ENCODE measurements at regions not wholly inside any gene's neighbourhood (a gene's known extent, or its start where the extent isn't known, plus 50 kb on each side); places are given as distances from the start of the nearest gene placed in this dataset.

DNA sequence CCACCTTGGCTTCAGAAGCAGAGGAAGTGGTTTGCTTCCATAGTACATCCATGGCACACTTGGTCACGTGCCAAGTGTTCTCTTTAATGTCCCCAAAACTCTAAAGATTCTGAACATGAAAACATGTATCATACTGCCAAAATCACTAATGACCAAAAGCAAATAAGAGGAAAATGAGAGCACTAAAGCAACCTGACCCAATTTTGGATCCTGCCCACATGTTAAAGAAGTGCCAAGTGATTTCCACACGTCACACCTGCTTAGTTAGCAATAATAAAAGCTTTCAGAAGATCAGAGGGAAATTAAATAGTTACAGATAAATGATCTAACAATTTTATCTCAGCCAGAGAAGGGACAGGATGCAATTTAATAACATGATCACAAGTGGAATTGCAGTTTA lies 1170.0 kb downstream of the XPNPEP1 start:
- H3K27ac Mint-ChIP-seq = no peak overlapping the region
- no peaks in the 10 kb centered on the region for H3K4me1 Mint-ChIP-seq (ENCODE audit: low read depth)
- H3K27me3 Mint-ChIP-seq (ENCODE audit: low read depth) = no peaks in the 10 kb centered on the region
- no peak overlapping the region for H3K4me3 Mint-ChIP-seq
- DNase-seq (no peak), ATAC-seq (no peak)
- ChIA-PET CTCF (no interaction called here), POLR2A (no interaction called here)
- H3K9me3 Mint-ChIP-seq (ENCODE audit: insufficient read depth) = peaks cover under 1% of the 10 kb centered on the region
- no peaks in the 10 kb centered on the region for H3K36me3 Mint-ChIP-seq (ENCODE audit: low read depth)

DNA sequence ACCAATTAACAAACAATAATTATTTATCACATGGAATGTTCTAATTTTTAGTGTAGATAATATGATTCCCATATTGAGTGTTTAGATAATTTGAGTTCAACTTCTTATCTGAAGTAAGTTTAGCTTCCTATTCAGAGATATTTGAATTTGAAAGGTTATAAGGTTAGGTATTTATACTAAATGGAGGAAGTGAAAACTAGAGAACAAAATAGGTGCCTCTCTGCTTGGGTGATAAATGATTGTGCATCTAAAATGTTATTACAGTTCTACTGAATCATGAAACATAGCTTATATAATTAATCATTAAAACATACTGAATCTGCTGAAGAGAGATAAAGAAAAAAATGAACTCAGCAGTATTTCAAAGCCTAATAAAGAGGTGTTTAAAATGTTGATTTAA lies 1174.3 kb downstream of the XPNPEP1 start:
- no peaks in the 10 kb centered on the region for H3K27me3 Mint-ChIP-seq (ENCODE audit: low read depth)
- H3K27ac Mint-ChIP-seq = no peak overlapping the region
- ATAC-seq (no peak), DNase-seq (no peak)
- H3K9me3 Mint-ChIP-seq (ENCODE audit: insufficient read depth) = no peaks in the 10 kb centered on the region
- H3K36me3 Mint-ChIP-seq (ENCODE audit: low read depth) = no peaks in the 10 kb centered on the region
- ChIA-PET CTCF (no interaction called here), POLR2A (no interaction called here)
- no peak overlapping the region for H3K4me3 Mint-ChIP-seq
- no peaks in the 10 kb centered on the region for H3K4me1 Mint-ChIP-seq (ENCODE audit: low read depth)

DNA sequence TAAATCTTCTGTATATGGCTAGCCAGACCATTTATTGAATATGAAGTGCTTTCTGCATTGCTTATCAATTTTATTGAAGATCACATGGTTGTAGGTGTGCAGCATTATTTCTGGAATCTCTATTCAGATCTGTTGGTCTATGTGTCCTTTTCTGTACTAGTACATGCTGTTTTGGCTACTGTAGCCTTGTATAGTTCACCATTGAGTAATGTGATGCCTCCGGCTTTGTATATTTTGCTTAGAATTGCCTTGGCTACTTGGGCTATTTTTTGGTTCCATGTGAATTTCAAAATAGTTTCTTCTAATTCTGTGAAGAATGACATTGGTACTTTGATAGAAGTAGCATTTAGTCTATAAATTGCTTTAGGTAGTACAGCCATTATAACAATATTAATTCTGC lies 1187.2 kb downstream of the XPNPEP1 start:
- DNase-seq (no peak), ATAC-seq (no peak)
- Mint-ChIP-seq H3K4me3 (no peak overlapping the region), H3K27me3 (ENCODE audit: low read depth) (no peaks in the 10 kb centered on the region), H3K27ac (no peak overlapping the region), H3K4me1 (ENCODE audit: low read depth) (no peaks in the 10 kb centered on the region), H3K9me3 (ENCODE audit: insufficient read depth) (peaks cover 20% of the 10 kb centered on the region), H3K36me3 (ENCODE audit: low read depth) (no peaks in the 10 kb centered on the region)
- ChIA-PET POLR2A (no interaction called here), CTCF (no interaction called here)

DNA sequence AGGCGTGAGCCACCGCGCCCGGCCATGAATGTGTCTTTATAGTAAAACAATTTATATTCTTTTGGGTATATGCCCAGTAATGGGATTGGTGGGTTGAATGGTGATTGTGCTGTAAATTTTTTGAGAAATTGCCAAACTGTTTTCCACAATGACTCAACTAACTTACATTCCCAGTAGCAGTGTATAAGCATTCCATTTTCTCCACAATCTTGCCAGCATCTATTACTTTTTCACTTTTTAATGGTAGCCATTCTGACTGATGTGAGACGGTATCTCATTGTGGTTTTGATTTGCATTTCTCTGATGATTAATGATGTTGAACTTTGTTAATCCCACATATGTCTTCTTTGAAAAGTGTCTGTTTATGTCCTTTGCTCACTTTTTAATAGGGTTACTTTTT lies 1187.9 kb downstream of the XPNPEP1 start:
- no peak overlapping the region for H3K27ac Mint-ChIP-seq
- H3K36me3 Mint-ChIP-seq (ENCODE audit: low read depth) = no peaks in the 10 kb centered on the region
- CTCF ChIA-PET = no interaction called here
- no peaks in the 10 kb centered on the region for H3K27me3 Mint-ChIP-seq (ENCODE audit: low read depth)
- H3K9me3 Mint-ChIP-seq (ENCODE audit: insufficient read depth) = peaks cover 18% of the 10 kb centered on the region
- no peaks in the 10 kb centered on the region for H3K4me1 Mint-ChIP-seq (ENCODE audit: low read depth)
- DNase-seq (no peak), ATAC-seq (no peak)
- no peak overlapping the region for H3K4me3 Mint-ChIP-seq
- POLR2A ChIA-PET = no interaction called here

DNA sequence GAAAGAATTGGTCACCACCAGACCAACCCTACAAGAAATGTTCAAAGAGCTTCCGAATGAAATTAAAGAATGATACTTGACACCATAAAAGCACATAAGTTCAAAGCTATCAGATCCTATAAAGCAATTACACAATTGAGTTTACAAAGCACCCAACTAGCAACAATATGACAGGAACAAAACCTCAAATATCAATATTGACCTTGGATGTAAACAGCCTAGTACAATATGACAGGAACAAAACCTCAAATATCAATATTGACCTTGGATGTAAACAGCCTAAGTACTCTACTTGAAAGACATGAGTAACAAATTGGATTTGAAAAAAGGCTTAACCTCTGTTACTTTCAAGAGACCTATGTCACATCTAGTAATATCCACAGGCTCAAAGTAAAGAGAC lies 1201.4 kb downstream of the XPNPEP1 start:
- peaks cover 12% of the 10 kb centered on the region for H3K9me3 Mint-ChIP-seq (ENCODE audit: insufficient read depth)
- ChIA-PET POLR2A (no interaction called here), CTCF (no interaction called here)
- no peaks in the 10 kb centered on the region for H3K4me1 Mint-ChIP-seq (ENCODE audit: low read depth)
- DNase-seq = no peak
- ATAC-seq = no peak
- no peak overlapping the region for H3K27ac Mint-ChIP-seq
- H3K27me3 Mint-ChIP-seq (ENCODE audit: low read depth) = no peaks in the 10 kb centered on the region
- no peak overlapping the region for H3K4me3 Mint-ChIP-seq
- H3K36me3 Mint-ChIP-seq (ENCODE audit: low read depth) = no peaks in the 10 kb centered on the region

DNA sequence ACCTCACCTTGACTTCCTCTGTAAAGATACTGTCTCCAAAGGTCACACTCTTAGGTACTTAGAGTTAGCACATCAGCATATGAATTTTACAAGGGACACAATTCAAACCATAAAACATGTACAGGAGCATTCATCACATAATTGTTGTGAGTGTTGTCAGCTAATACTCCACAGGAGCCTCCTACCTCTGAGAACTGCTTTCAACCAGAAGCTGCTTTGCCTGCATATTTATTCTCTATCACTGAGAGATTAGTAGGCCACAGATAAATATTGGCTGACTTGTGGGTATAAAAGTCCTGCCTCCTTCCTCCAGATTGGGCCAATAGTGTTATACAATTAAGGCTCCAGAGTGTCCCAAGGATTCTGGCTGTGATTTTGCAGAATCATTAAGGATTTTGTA lies 1207.0 kb downstream of the XPNPEP1 start:
- peaks cover 23% of the 10 kb centered on the region for H3K9me3 Mint-ChIP-seq (ENCODE audit: insufficient read depth)
- no peak for ATAC-seq
- no peak overlapping the region for H3K27ac Mint-ChIP-seq
- H3K4me3 Mint-ChIP-seq = no peak overlapping the region
- H3K36me3 Mint-ChIP-seq (ENCODE audit: low read depth) = no peaks in the 10 kb centered on the region
- ChIA-PET POLR2A (no interaction called here), CTCF (no interaction called here)
- no peaks in the 10 kb centered on the region for H3K4me1 Mint-ChIP-seq (ENCODE audit: low read depth)
- DNase-seq = no peak
- H3K27me3 Mint-ChIP-seq (ENCODE audit: low read depth) = no peaks in the 10 kb centered on the region

DNA sequence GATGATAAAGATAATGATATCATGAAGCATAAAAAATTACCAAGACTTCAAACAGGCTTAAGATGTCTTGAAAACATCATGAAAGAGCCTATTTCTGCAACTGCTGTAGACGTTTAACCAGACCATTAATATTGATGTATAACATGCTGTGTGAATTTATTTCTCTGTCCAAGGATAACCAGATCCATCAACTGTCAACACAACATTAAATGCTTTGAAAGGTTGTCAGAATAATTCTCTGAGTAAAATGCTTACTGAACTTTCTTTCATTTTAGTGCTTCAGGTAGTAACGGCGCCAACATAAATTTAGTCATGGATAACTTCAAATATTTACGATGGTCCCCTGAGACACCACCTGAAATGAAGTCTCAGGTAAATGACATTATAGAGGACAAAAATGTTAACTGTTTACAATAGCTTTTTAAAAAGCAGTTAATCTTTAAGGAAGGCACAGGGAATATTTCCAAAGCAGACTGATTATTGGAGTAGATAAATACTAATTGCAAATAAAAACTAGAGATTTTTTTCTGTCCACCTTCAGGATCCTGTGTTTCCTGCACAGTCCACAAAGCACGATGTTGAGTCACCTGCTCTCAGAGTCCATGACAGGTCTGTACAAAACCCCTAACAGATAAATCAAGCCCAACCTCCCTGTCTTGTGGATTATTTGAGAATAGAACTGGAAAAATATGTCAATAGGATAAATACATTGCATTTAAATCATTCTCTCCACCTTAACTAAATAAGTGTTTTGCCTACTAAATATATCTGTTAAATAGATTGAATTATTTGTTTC lies 1213.2 kb downstream of the XPNPEP1 start:
- Mint-ChIP-seq H3K4me3 (no peak overlapping the region), H3K27me3 (ENCODE audit: low read depth) (no peaks in the 10 kb centered on the region), H3K27ac (no peak overlapping the region), H3K9me3 (ENCODE audit: insufficient read depth) (peaks cover 22% of the 10 kb centered on the region), H3K4me1 (ENCODE audit: low read depth) (no peaks in the 10 kb centered on the region), H3K36me3 (ENCODE audit: low read depth) (no peaks in the 10 kb centered on the region)
- POLR2A ChIA-PET = no interaction called here
- CTCF ChIA-PET = no interaction called here
- DNase-seq = no peak
- ATAC-seq = no peak

DNA sequence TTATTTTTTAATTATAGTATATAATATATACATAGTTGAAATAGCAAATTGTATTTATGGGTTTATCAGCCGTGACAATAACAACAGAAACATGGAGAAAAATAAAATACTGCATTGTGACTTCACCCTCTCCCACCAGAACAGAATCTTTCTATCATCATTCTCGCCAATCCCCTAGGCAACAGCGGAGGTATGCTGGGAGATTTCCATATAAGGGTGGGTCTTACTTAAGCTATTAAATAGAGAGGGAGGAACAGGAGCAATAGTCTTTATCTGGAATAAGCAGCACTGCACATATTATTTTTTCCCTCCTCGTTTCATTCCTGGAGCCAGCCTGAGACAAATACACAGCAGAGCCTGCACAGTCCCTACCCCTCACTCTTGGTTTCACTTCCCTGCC lies 1214.9 kb downstream of the XPNPEP1 start:
- ChIA-PET CTCF (no interaction called here), POLR2A (no interaction called here)
- H3K4me3 Mint-ChIP-seq = no peak overlapping the region
- H3K27ac Mint-ChIP-seq = no peak overlapping the region
- H3K27me3 Mint-ChIP-seq (ENCODE audit: low read depth) = no peaks in the 10 kb centered on the region
- no peaks in the 10 kb centered on the region for H3K4me1 Mint-ChIP-seq (ENCODE audit: low read depth)
- DNase-seq = no peak
- no peak for ATAC-seq
- H3K36me3 Mint-ChIP-seq (ENCODE audit: low read depth) = no peaks in the 10 kb centered on the region
- peaks cover 13% of the 10 kb centered on the region for H3K9me3 Mint-ChIP-seq (ENCODE audit: insufficient read depth)

DNA sequence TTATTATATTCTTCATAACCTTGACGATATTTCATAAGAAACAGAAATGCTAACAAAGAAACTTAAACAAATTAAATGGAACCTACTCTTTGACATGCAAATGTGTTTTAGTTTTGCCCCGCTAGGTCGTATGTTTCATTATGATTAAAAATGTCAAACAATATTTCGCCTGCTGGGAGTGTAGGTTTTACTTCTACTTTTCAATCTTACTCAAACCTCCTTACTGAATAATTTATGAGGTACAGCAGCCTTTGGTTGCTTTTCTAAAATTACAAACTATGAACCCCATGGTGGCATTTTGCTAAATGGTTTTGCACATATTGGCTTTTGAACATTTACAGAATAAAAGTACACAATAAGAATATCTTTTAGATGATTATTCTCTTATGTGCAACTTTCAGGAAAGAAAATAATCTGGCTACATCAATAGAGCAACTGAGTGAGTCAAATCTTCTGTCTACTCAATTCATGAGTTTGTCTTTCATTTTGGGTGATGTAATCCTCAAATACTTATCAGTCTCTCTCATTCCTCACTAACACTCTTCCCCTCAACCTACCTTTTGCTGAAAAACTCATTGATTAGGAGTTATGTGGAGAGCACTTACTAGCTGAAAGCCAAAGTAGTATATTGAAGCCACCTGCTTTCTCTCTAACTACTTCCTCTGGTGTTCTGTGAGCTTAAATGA lies 1226.4 kb downstream of the XPNPEP1 start:
- H3K4me3 Mint-ChIP-seq = no peak overlapping the region
- H3K4me1 Mint-ChIP-seq (ENCODE audit: low read depth) = no peaks in the 10 kb centered on the region
- H3K27ac Mint-ChIP-seq = no peak overlapping the region
- H3K27me3 Mint-ChIP-seq (ENCODE audit: low read depth) = no peaks in the 10 kb centered on the region
- H3K36me3 Mint-ChIP-seq (ENCODE audit: low read depth) = no peaks in the 10 kb centered on the region
- H3K9me3 Mint-ChIP-seq (ENCODE audit: insufficient read depth) = peaks cover 4% of the 10 kb centered on the region
- no peak for ATAC-seq
- DNase-seq = no peak
- ChIA-PET POLR2A (no interaction called here), CTCF (no interaction called here)

DNA sequence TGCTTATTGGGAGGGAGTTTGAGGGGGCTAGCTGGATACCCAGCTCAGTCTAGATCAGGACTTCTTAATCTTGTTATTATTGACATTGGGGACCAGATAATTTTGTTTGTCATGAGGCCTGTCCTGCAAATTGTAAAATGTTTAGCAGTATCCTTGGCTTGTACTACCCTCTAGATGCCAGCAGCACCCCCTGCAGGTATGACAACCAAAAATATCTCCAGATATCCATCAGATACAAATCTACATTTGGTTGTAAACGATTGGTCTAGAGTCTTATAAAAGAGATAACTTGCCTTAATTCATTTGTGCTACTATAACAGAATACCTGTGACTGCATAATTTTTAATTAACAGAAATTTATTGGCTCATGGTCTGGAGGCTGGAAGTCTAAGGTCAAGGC lies 1232.2 kb downstream of the XPNPEP1 start:
- no peaks in the 10 kb centered on the region for H3K36me3 Mint-ChIP-seq (ENCODE audit: low read depth)
- H3K9me3 Mint-ChIP-seq (ENCODE audit: insufficient read depth) = peaks cover 8% of the 10 kb centered on the region
- CTCF ChIA-PET = no interaction called here
- no peaks in the 10 kb centered on the region for H3K4me1 Mint-ChIP-seq (ENCODE audit: low read depth)
- ATAC-seq (no peak), DNase-seq (no peak)
- POLR2A ChIA-PET = no interaction called here
- H3K4me3 Mint-ChIP-seq = no peak overlapping the region
- H3K27ac Mint-ChIP-seq = no peak overlapping the region
- no peaks in the 10 kb centered on the region for H3K27me3 Mint-ChIP-seq (ENCODE audit: low read depth)

DNA sequence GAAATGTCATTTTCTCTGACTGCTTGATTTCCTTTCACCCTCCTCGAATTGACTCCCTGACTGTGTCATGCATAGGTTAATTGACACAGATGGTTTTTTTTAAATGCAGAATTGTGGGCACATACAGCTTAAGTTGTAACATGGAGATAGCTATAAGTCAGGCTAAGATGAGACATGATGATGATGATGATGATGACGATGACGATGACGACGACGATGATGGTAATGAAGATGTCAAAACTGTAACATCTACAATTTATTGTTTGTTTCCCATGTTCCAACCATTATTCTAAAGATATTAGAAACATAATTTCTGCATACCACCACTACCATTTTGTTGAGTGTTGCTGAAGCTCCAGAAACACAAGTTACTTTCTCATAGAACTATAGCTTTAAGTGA lies 1232.8 kb downstream of the XPNPEP1 start:
- CTCF ChIA-PET = no interaction called here
- H3K27ac Mint-ChIP-seq = no peak overlapping the region
- no peak for DNase-seq
- no peaks in the 10 kb centered on the region for H3K36me3 Mint-ChIP-seq (ENCODE audit: low read depth)
- ATAC-seq = no peak
- no peaks in the 10 kb centered on the region for H3K4me1 Mint-ChIP-seq (ENCODE audit: low read depth)
- H3K27me3 Mint-ChIP-seq (ENCODE audit: low read depth) = no peaks in the 10 kb centered on the region
- H3K4me3 Mint-ChIP-seq = no peak overlapping the region
- POLR2A ChIA-PET = no interaction called here
- peaks cover 8% of the 10 kb centered on the region for H3K9me3 Mint-ChIP-seq (ENCODE audit: insufficient read depth)

DNA sequence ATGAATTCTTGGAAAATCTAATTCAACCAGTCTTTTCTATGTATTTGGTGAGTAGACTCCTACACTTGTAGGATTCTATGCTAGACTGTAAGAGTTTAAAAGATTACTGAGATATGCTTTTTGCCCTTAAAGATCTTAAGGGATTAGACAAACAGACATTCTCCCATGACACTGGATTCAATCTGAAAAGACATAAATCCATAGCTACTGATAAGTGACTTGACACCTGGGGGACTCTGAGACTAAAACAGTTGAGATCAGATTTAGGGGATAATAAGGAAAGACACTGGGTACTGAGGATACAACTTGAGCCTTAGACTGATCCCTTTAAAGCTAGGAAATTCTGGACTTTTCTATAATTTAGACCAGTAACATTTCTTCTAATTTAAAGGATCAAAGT lies 1233.4 kb downstream of the XPNPEP1 start:
- ATAC-seq = no peak
- Mint-ChIP-seq H3K36me3 (ENCODE audit: low read depth) (no peaks in the 10 kb centered on the region), H3K27me3 (ENCODE audit: low read depth) (no peaks in the 10 kb centered on the region), H3K27ac (no peak overlapping the region), H3K4me3 (no peak overlapping the region), H3K4me1 (ENCODE audit: low read depth) (no peaks in the 10 kb centered on the region), H3K9me3 (ENCODE audit: insufficient read depth) (peaks cover 8% of the 10 kb centered on the region)
- CTCF ChIA-PET = no interaction called here
- DNase-seq = no peak
- POLR2A ChIA-PET = no interaction called here

DNA sequence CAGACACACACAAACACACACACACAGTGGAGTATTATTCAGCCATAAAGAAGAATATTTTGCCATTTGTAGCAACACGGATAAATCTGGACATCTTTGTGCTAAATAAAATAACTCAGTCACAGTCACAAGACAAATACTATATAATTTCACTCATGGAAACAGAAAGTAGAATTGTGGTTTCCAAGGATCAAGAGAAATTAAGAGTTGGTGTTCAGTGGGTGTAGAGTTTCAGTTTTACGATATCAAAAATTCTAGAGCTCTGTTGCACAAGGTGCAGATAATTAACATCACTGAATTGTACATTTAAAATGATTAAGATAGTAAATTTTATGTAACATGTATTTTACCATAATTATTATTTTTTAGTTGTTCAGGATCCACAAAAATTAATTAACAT lies 1235.0 kb downstream of the XPNPEP1 start:
- H3K27me3 Mint-ChIP-seq (ENCODE audit: low read depth) = no peaks in the 10 kb centered on the region

More for the DNA sequence above, 1235.0 kb downstream of the XPNPEP1 start:
- no peak overlapping the region for H3K27ac Mint-ChIP-seq
- H3K36me3 Mint-ChIP-seq (ENCODE audit: low read depth) = no peaks in the 10 kb centered on the region
- ChIA-PET CTCF (no interaction called here), POLR2A (no interaction called here)
- DNase-seq = no peak
- H3K4me3 Mint-ChIP-seq = no peak overlapping the region
- no peaks in the 10 kb centered on the region for H3K4me1 Mint-ChIP-seq (ENCODE audit: low read depth)
- ATAC-seq = no peak
- peaks cover 6% of the 10 kb centered on the region for H3K9me3 Mint-ChIP-seq (ENCODE audit: insufficient read depth)

Data from activated CD8-positive, alpha-beta T cell treated with anti-CD3 and anti-CD28 coated beads, Interleukin-2, amount 10 ng/mL, durations not matched to agents 7 days and 5 days (primary cell).